ENCODE measurements at regions not wholly inside any gene's neighbourhood (a gene's known extent, or its start where the extent isn't known, plus 50 kb on each side); places are given as distances from the start of the nearest gene placed in this dataset.
"Not testable (repeated sequence)": the region's sequence is repeated elsewhere in the genome, so short reads cannot be mapped to it uniquely, and the experiment has no call there.

GRCh38 chr12:18886962-18887361, 149.0 kb downstream of the CAPZA3 start:
- Histone ChIP-seq H3K4me3 (ENCODE audit: low read depth, low read length) (no peak overlapping the region), H3K27me3 (no peaks in the 10 kb centered on the region), H3K4me1 (peaks cover 12% of the 10 kb centered on the region), H3K36me3 (no peaks in the 10 kb centered on the region), H3K9me3 (no peaks in the 10 kb centered on the region)
- no peak for TF ChIP-seq CTCF (IDR thresholded peaks at IDR 0.05; ENCODE audit: low read depth, low read length)
- no peak for DNase-seq

DNA sequence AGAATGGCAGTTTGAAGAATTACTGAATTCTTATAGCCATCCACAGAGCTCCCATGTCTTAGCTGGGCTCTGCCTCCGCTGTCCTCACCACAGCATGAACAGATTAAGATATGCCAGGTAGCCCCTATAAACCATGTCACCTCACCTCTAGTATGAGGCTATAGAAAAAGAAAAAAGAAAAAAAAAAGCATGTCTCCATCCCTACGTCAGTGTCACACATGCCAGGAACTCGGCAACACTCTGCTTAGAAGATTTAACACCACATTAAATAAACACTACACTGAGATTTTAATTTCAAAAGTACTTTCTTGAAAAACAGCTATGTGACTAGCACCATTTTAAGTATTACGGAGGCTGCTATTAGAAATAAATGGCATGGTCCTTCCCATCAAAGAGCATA, 149.4 kb downstream of the CAPZA3 start:
- Histone ChIP-seq H3K36me3 (no peaks in the 10 kb centered on the region), H3K9me3 (no peaks in the 10 kb centered on the region), H3K27me3 (no peaks in the 10 kb centered on the region), H3K4me3 (ENCODE audit: low read depth, low read length) (no peak overlapping the region), H3K4me1 (peaks cover 12% of the 10 kb centered on the region)
- DNase-seq: no peak
- no peak for TF ChIP-seq CTCF (IDR thresholded peaks at IDR 0.05; ENCODE audit: low read depth, low read length)

DNA sequence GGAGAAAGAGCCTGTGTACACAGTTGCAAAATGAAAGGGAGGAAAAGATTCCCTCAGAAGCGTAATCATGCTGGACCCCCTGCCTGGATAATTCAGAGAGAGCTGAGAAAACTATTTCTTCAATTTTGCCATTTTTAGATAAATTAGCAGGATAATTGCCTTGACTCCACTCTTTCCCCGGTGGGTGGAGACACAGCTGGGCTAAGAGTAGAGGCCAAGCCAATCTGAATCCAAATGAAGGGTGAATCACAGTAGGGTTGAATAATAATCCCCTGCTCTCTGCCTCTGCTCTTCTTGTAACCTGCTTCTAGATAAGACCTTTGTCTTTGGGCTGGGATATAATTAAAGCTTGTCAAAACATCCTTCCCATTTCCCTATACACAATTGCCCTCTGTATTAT, 150.1 kb downstream of the CAPZA3 start:
- no peak for DNase-seq
- no peak for TF ChIP-seq CTCF (IDR thresholded peaks at IDR 0.05; ENCODE audit: low read depth, low read length)
- no peaks in the 10 kb centered on the region for H3K9me3 ChIP-seq

GRCh38 chr12:18890621-18891020, 152.7 kb downstream of the CAPZA3 start:
- not testable (repeated sequence) for H3K9me3 ChIP-seq; H3K27me3 ChIP-seq; H3K4me3 ChIP-seq (ENCODE audit: low read depth, low read length); H3K4me1 ChIP-seq; H3K36me3 ChIP-seq; DNase-seq

More for the DNA sequence above, 150.1 kb downstream of the CAPZA3 start:
- Histone ChIP-seq H3K27me3 (no peaks in the 10 kb centered on the region), H3K4me1 (peaks cover 12% of the 10 kb centered on the region), H3K4me3 (ENCODE audit: low read depth, low read length) (no peak overlapping the region), H3K36me3 (no peaks in the 10 kb centered on the region)

- Histone ChIP-seq H3K4me3 (ENCODE audit: low read depth, low read length) (no peak overlapping the region), H3K9me3 (no peaks in the 10 kb centered on the region; the same call in 1 of the 2 replicates), H3K4me1 (peaks cover 12% of the 10 kb centered on the region), H3K27me3 (no peaks in the 10 kb centered on the region), H3K36me3 (no peaks in the 10 kb centered on the region)
- no peak for DNase-seq
- TF ChIP-seq CTCF (IDR thresholded peaks at IDR 0.05; ENCODE audit: low read depth, low read length): no peak
Measured at GRCh38 chr12:18895540-18895939, 157.6 kb downstream of the CAPZA3 start.

GRCh38 chr12:18895946-18896345, 158.0 kb downstream of the CAPZA3 start:
- H3K4me3 ChIP-seq (ENCODE audit: low read depth, low read length): no peak overlapping the region
- H3K9me3 ChIP-seq: no peaks in the 10 kb centered on the region; the same call in 1 of the 2 replicates
- H3K27me3 ChIP-seq: no peaks in the 10 kb centered on the region
- TF ChIP-seq CTCF (IDR thresholded peaks at IDR 0.05; ENCODE audit: low read depth, low read length): no peak
- H3K36me3 ChIP-seq: no peaks in the 10 kb centered on the region
- peaks cover 12% of the 10 kb centered on the region for H3K4me1 ChIP-seq
- DNase-seq: peak; percentile 99

DNA sequence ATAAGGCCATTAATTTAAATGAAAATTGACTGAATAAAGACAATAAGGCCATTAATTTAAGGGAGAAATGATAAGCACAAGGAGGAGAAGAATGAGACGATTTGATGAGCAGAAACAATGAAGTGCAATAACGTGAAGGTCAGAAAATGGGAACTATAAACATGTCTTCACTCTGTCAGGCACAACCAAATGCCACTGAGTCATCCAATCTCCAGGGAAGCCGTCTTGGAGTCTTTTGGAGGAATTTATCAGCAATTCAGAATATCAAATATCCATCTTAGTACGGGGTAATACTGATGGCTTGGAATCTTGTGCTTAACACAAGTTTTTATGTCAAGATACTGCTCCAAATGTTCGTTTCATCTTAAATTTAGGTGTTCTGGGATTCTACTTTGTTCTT, 159.9 kb downstream of the CAPZA3 start:
- no peak for TF ChIP-seq CTCF (IDR thresholded peaks at IDR 0.05; ENCODE audit: low read depth, low read length)
- no peak for DNase-seq

More for the DNA sequence above, 159.9 kb downstream of the CAPZA3 start:
- Histone ChIP-seq H3K4me1 (peaks cover 12% of the 10 kb centered on the region), H3K36me3 (no peaks in the 10 kb centered on the region), H3K27me3 (no peaks in the 10 kb centered on the region), H3K4me3 (ENCODE audit: low read depth, low read length) (no peak overlapping the region), H3K9me3 (no peaks in the 10 kb centered on the region; the same call in 1 of the 2 replicates)
